ENCODE measurements at regions not wholly inside any gene's neighbourhood (a gene's known extent, or its start where the extent isn't known, plus 50 kb on each side); places are given as distances from the start of the nearest gene placed in this dataset.

DNA sequence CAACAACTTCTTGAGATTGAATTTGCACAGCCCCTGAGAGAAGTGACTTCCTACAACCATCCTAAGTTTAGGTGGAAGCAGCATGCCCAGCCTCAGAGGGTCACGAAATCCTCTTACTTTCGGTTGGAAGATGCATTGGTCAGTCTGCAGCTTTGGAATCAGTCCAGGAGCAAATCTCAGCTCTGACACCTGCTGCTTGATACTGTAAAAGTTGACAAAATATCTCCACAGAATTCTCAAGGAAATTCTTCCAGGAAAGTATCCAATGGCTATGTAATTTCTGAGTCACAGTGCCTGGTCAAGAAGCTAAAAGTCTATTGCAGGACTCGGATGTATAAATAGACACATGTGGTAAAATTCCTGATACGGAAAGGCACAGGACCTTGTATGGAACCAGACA lies 414.5 kb upstream of the GYPC start:
- no peak overlapping the region for H3K27ac Mint-ChIP-seq
- no peak overlapping the region for H3K4me3 Mint-ChIP-seq
- H3K4me1 Mint-ChIP-seq: peaks cover 6% of the 10 kb centered on the region
- no peaks in the 10 kb centered on the region for H3K9me3 Mint-ChIP-seq
- TF ChIP-seq CTCF (IDR thresholded peaks at IDR 0.05; ENCODE audit: unreplicated experiment in 3 of 3): no peak
- H3K36me3 Mint-ChIP-seq (ENCODE audit: low read depth): no peaks in the 10 kb centered on the region
- H3K27me3 Mint-ChIP-seq (ENCODE audit: low read depth): no peaks in the 10 kb centered on the region

DNA sequence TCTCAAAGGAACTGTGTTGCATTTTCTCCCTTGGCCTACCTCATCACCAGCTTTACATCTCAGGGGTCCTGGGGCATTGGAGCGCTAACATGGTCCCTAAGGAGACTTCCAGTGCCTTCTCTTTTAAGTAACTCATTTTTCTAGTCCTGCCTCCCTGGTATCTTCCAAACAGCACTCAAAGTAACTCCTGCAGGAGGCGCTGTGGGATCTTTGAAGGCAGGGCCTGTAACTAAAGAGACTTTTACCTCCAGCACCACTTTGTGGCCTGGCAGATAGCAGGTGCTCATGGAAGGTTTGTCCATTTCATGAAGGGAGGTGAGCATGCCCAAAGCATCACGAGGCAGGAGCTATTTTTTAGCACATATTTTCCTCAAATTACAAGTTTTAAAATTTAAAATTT lies 411.0 kb upstream of the GYPC start:
- Mint-ChIP-seq H3K9me3 (no peaks in the 10 kb centered on the region), H3K36me3 (ENCODE audit: low read depth) (no peaks in the 10 kb centered on the region), H3K27me3 (ENCODE audit: low read depth) (peaks cover 3% of the 10 kb centered on the region), H3K27ac (no peak overlapping the region), H3K4me1 (peaks cover 6% of the 10 kb centered on the region), H3K4me3 (no peak overlapping the region)
- TF ChIP-seq CTCF (IDR thresholded peaks at IDR 0.05; ENCODE audit: unreplicated experiment in 3 of 3): peak in 2 of 3 experiments; percentile 37 to 57

DNA sequence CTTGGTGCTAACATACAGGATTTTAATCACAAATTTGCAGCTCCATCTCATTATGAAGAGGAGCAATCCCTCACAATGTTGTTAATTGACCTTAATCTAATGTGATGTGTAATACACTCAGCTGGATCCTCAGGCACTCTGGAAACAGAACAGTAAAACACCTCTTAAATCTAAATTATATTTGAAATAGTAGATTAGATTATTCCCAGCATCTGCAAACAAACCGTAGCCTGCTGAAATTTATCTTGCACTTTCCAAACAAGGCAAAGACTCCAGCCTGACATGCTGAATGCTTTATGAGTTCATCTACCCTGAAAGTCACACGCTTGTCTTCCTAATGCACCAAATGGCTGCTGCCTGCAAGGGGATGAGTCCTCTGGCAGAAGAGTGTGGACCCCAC lies 402.3 kb upstream of the GYPC start:
- no peak for TF ChIP-seq CTCF (IDR thresholded peaks at IDR 0.05; ENCODE audit: unreplicated experiment in 3 of 3)

DNA sequence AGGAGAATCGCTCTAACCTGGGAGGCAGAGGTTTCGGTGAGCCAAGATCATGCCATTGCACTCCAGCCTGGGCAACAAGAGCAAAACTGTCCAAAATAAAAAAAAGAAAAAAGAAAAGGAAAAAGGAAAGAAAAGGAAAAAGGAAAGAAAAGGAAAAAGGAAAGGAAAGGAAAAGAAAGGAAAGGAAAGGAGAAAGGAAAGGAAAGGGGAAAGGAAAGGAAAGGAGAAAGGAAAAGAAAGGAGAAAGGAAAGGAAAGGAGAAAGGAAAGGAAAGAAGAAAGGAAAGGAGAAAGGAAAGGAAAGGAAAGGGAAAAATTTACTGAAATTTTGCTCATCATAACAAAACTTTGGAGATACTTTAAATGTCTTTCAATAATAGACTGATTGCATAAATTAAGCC lies 391.3 kb upstream of the GYPC start:
- Mint-ChIP-seq H3K9me3 (no peaks in the 10 kb centered on the region), H3K27ac (no peak overlapping the region), H3K4me3 (no peak overlapping the region), H3K27me3 (ENCODE audit: low read depth) (no peaks in the 10 kb centered on the region), H3K36me3 (ENCODE audit: low read depth) (no peaks in the 10 kb centered on the region), H3K4me1 (no peaks in the 10 kb centered on the region)
- TF ChIP-seq CTCF (IDR thresholded peaks at IDR 0.05; ENCODE audit: unreplicated experiment in 3 of 3): no peak

More for the DNA sequence above, 402.3 kb upstream of the GYPC start:
- Mint-ChIP-seq H3K9me3 (peaks cover 5% of the 10 kb centered on the region), H3K36me3 (ENCODE audit: low read depth) (no peaks in the 10 kb centered on the region), H3K4me3 (no peak overlapping the region), H3K27me3 (ENCODE audit: low read depth) (peaks cover 5% of the 10 kb centered on the region), H3K27ac (no peak overlapping the region), H3K4me1 (no peaks in the 10 kb centered on the region)

- no peak for TF ChIP-seq CTCF (IDR thresholded peaks at IDR 0.05; ENCODE audit: unreplicated experiment in 3 of 3)
- H3K27me3 Mint-ChIP-seq (ENCODE audit: low read depth): no peaks in the 10 kb centered on the region
- H3K27ac Mint-ChIP-seq: no peak overlapping the region
- no peaks in the 10 kb centered on the region for H3K36me3 Mint-ChIP-seq (ENCODE audit: low read depth)
- H3K4me1 Mint-ChIP-seq: no peaks in the 10 kb centered on the region
- no peaks in the 10 kb centered on the region for H3K9me3 Mint-ChIP-seq
- no peak overlapping the region for H3K4me3 Mint-ChIP-seq
Observed at GRCh38 chr2:126269911-126270310, 386.0 kb upstream of the GYPC start.

DNA sequence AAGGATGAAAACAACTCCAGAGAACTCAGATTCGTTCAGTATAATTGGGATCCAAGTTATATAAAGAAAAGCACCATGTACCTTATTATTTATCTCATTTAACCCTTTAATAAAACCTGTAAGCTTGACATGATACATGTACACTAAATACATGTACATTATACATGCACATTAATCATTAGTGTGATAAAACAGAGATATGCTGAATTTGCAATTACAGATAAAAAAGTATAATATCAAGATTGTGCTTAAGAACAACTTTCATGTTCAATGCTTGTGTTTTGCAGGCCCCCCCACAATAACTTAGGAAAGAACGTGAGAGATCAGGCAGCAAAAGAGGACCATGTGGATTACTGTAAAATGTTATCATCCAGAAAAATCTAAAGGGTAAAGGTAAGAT lies 385.4 kb upstream of the GYPC start:
- Mint-ChIP-seq H3K4me3 (no peak overlapping the region), H3K36me3 (ENCODE audit: low read depth) (no peaks in the 10 kb centered on the region), H3K9me3 (peaks cover 2% of the 10 kb centered on the region), H3K4me1 (no peaks in the 10 kb centered on the region), H3K27ac (no peak overlapping the region), H3K27me3 (ENCODE audit: low read depth) (peaks cover 5% of the 10 kb centered on the region)
- TF ChIP-seq CTCF (IDR thresholded peaks at IDR 0.05; ENCODE audit: unreplicated experiment in 3 of 3): no peak
